ENCODE measurements at regions not wholly inside any gene's neighbourhood (a gene's known extent, or its start where the extent isn't known, plus 50 kb on each side); places are given as distances from the start of the nearest gene placed in this dataset.

GRCh38 chr12:3977621-3978020 lies 104.4 kb upstream of the PARP11 start:
- Histone ChIP-seq H3K36me3 (ENCODE audit: control insufficient read depth in 2 of 2, insufficient read depth in 2 of 2, low read length in 1 of 2) (no peaks in the 10 kb centered on the region), H3K4me3 (no peak overlapping the region), H3K79me2 (ENCODE audit: control insufficient read depth, insufficient read depth, low read length) (no peaks in the 10 kb centered on the region), H3K9ac (ENCODE audit: control insufficient read depth, insufficient read depth, low read length) (no peak overlapping the region), H3K27ac (ENCODE audit: control insufficient read depth, insufficient read depth) (no peak overlapping the region), H2AFZ (ENCODE audit: control insufficient read depth, low read depth, low read length) (no peak overlapping the region), H3K9me3 (replicated peaks; ENCODE audit: control insufficient read depth, insufficient read depth, low read length) (no peaks in the 10 kb centered on the region; the same call in 1 of the 3 replicates), H4K20me1 (ENCODE audit: control insufficient read depth, insufficient read depth) (no peaks in the 10 kb centered on the region), H3K4me2 (ENCODE audit: control insufficient read depth, insufficient read depth) (no peak overlapping the region), H3K4me1 (ENCODE audit: control insufficient read depth, insufficient read depth, low read length) (peaks cover 4% of the 10 kb centered on the region), H3K27me3 (replicated peaks in 1 of 2; ENCODE audit: control insufficient read depth in 2 of 2, insufficient read depth in 2 of 2, low read length in 1 of 2) (no peaks in the 10 kb centered on the region)
- intact Hi-C loops (cut with micrococcal nuclease; ENCODE audit: unreplicated experiment) (no loop called here), in situ Hi-C loops (cut with MboI) (no loop called here)
- ATAC-seq (no peak), DNase-seq (ENCODE audit: low read depth, low spot score) (no peak), FAIRE-seq (no peak)
- RAD21 ChIA-PET (ENCODE audit: unreplicated experiment), result no interaction called here
- BruUV-seq (replicated peaks), result no TSS peak
- CTCF ChIA-PET, result no interaction called here
- POLR2A ChIA-PET, result no interaction called here
- TF ChIP-seq CREM (IDR thresholded peaks at IDR 0.05; ENCODE audit: low read depth) (no peak), CHD2 (IDR thresholded peaks at IDR 0.05; ENCODE audit: borderline replicate concordance, low read depth, low read length) (no peak), SPI1 (IDR thresholded peaks at IDR 0.05; ENCODE audit: borderline replicate concordance, insufficient read depth, low read depth, low read length) (no peak), BACH1 (IDR thresholded peaks at IDR 0.05; ENCODE audit: borderline replicate concordance) (no peak), POLR2AphosphoS2 (IDR thresholded peaks at IDR 0.05; ENCODE audit: low read depth, low read length) (no peak), RCOR1 (conservative IDR thresholded peaks at IDR 0.05; ENCODE audit: low read depth, low read length) (no peak)
- 40% methylated on average over 2 of the region's 2 CpGs for WGBS (ENCODE audit: insufficient coverage, insufficient replicate concordance, low lambda C conversion rate, missing lambda C conversion rate)
- SMC1A ChIA-PET (ENCODE audit: uncharacterized antibody, unreplicated experiment), result no interaction called here

GRCh38 chr12:3976351-3976938 lies 103.2 kb upstream of the PARP11 start:
- no TSS peak for BruUV-seq (replicated peaks)
- Histone ChIP-seq H4K20me1 (ENCODE audit: control insufficient read depth, insufficient read depth) (no peaks in the 10 kb centered on the region), H3K27ac (ENCODE audit: control insufficient read depth, insufficient read depth) (no peak overlapping the region), H3K27me3 (replicated peaks in 1 of 2; ENCODE audit: control insufficient read depth in 2 of 2, insufficient read depth in 2 of 2, low read length in 1 of 2) (no peaks in the 10 kb centered on the region), H3K9me3 (replicated peaks; ENCODE audit: control insufficient read depth, insufficient read depth, low read length) (no peaks in the 10 kb centered on the region; the same call in 1 of the 3 replicates), H3K4me2 (ENCODE audit: control insufficient read depth, insufficient read depth) (no peak overlapping the region), H3K4me3 (no peak overlapping the region), H3K79me2 (ENCODE audit: control insufficient read depth, insufficient read depth, low read length) (no peaks in the 10 kb centered on the region), H3K9ac (ENCODE audit: control insufficient read depth, insufficient read depth, low read length) (no peak overlapping the region), H3K36me3 (ENCODE audit: control insufficient read depth in 2 of 2, insufficient read depth in 2 of 2, low read length in 1 of 2) (no peaks in the 10 kb centered on the region), H2AFZ (ENCODE audit: control insufficient read depth, low read depth, low read length) (no peak overlapping the region), H3K4me1 (ENCODE audit: control insufficient read depth, insufficient read depth, low read length) (peaks cover 4% of the 10 kb centered on the region)
- ATAC-seq (no peak), FAIRE-seq (no peak), DNase-seq (ENCODE audit: low read depth, low spot score) (no peak)
- RAD21 ChIA-PET (ENCODE audit: unreplicated experiment), result interaction anchor here (1.2 kb wide), 1 partner anchor 15 kb away, joined by 4 read pairs; no protein-coding TSS in a partner anchor
- in situ Hi-C loops (cut with MboI), result no loop called here
- POLR2A ChIA-PET, result no interaction called here
- WGBS (ENCODE audit: insufficient coverage, insufficient replicate concordance, low lambda C conversion rate, missing lambda C conversion rate), result 7% methylated on average over 5 of the region's 5 CpGs
- intact Hi-C loops (cut with micrococcal nuclease; ENCODE audit: unreplicated experiment), result no loop called here
- CTCF ChIA-PET, result interaction anchor here (0.9 to 1.4 kb wide), 3 partner anchors 12 to 301 kb away, joined by 3 to 5 read pairs (median 3); no protein-coding TSS in a partner anchor
- SMC1A ChIA-PET (ENCODE audit: uncharacterized antibody, unreplicated experiment), result interaction anchor here (0.7 to 1.5 kb wide), 4 partner anchors 12 to 1018 kb away, joined by 3 to 4 read pairs (median 3); no protein-coding TSS in a partner anchor
- TF ChIP-seq E2F4 (IDR thresholded peaks at IDR 0.05; ENCODE audit: low read depth, low read length) (no peak), ZBTB11 (CRISPR knock-in tag; IDR thresholded peaks at IDR 0.05) (no peak), SREBF2 (IDR thresholded peaks at IDR 0.05; ENCODE audit: low read length) (no peak), EP300 (IDR thresholded peaks at IDR 0.05; ENCODE audit: borderline replicate concordance in 1 of 2, control insufficient read depth in 1 of 2, low read depth in 2 of 2, low read length in 2 of 2) (no peak), USF1 (IDR thresholded peaks at IDR 0.05; ENCODE audit: borderline replicate concordance, extremely low read length, insufficient read depth, low read depth, low read length) (no peak), BRCA1 (IDR thresholded peaks at IDR 0.05; ENCODE audit: low read depth, low read length) (no peak)
